K562 (cell line): ENCODE measurements at regions not wholly inside any gene's neighbourhood (a gene's known extent, or its start where the extent isn't known, plus 50 kb on each side); places are given as distances from the start of the nearest gene placed in this dataset.
A peak's percentile ranks its signal among the peaks of the same experiment; 100 is the strongest.

Source experiments
- ATAC-seq: fragments of 200-7000 bp; cut with Tn5 transposase; 3 replicates; pipeline ENCODE4 v1.9.1; 2020; ENCODE audit warnings: moderate library complexity
- BruUV-seq: library from RNA; stranded (reverse); fragments of 400-500 nt; replicated peaks from 2 replicates; lab custom pipeline; 2021; lab: Mats Ljungman, UMichigan
- CTCF ChIA-PET: fragments of 300-600 bp; formaldehyde crosslinking; extraction: SDS; loops from one replicate; lab custom pipeline; 2021; ENCODE audit warnings: low intra/inter-chr PET ratio; lab: Yijun Ruan, JAX
- POLR2A ChIA-PET: fragments of 300-600, 350-650 bp; sonication (Branson Sonifier 250); formaldehyde crosslinking; extraction: SDS; loops from one replicate; lab custom pipeline; 2021; ENCODE audit warnings: antibody characterized with exemption, inconsistent platforms; lab: Yijun Ruan, JAX
- DNase-seq, 4 experiments: peaks; one replicate each; pipeline versions ENCODE4 v3.0.0 to v3.0.0-alpha.2; 2011 to 2018; ENCODE audit warnings: low spot score in 3 of 4, mixed read lengths in 3 of 4; ENCODE audit errors: extremely low read depth in 1 of 4
- FAIRE-seq: peaks from 2 replicates; lab custom pipeline; 2011; peaks lifted over from hg19 to GRCh38; lab: Jason Lieb, UNC
- H2AFZ ChIP-seq: 2 replicates; pipeline ENCODE4 v1.6.0; 2011; ENCODE audit warnings: low read depth, low read length, control low read depth, inconsistent platforms
- H3K27ac ChIP-seq: fragments of 200-600 bp; 3 replicates; pipeline ENCODE4 v1.8.0; 2011; ENCODE audit warnings: low read depth, mild to moderate bottlenecking, control low read depth, inconsistent platforms, low read length, moderate library complexity, mixed read lengths; ENCODE audit errors: extremely low read depth
- H3K27me3 ChIP-seq, 2 experiments: fragments of 300-600 bp in 1 of 2; 2 replicates in 1 of 2; 3 replicates in 1 of 2; pipeline versions ENCODE4 v1.6.0 to v1.8.0; 2011; ENCODE audit warnings: inconsistent platforms in 2 of 2, low read length in 2 of 2, mild to moderate bottlenecking in 1 of 2, mixed read lengths in 1 of 2, moderate library complexity in 1 of 2; ENCODE audit not compliant: control insufficient read depth in 2 of 2, insufficient read depth in 2 of 2
- H3K36me3 ChIP-seq: fragments of 300-600 bp; 3 replicates; pipeline ENCODE4 v1.8.0; 2011; ENCODE audit warnings: mild to moderate bottlenecking, low read length, inconsistent platforms; ENCODE audit not compliant: control insufficient read depth, insufficient read depth
- H3K4me1 ChIP-seq, 2 experiments: fragments of 200-600 bp in 1 of 2; replicated peaks in 1 of 2; 2 replicates in 1 of 2; 3 replicates in 1 of 2; pipeline versions ENCODE4 v1.5.1 to v1.8.0; 2011; ENCODE audit warnings: inconsistent platforms in 2 of 2, low read length in 2 of 2, mild to moderate bottlenecking in 1 of 2, mixed read lengths in 1 of 2, moderate library complexity in 1 of 2; ENCODE audit not compliant: control insufficient read depth in 2 of 2, insufficient read depth in 2 of 2
- H3K4me2 ChIP-seq: 2 replicates; pipeline ENCODE4 v1.6.1; 2011; ENCODE audit warnings: low read length, control low read depth, inconsistent platforms, mixed read lengths; ENCODE audit not compliant: insufficient read depth
- H3K4me3 ChIP-seq: fragments of 200-600 bp; sonication (generic), shearing (Covaris generic); 2 replicates; pipeline ENCODE4 v1.5.1; 2016; ENCODE audit warnings: control low read depth, inconsistent platforms
- H3K79me2 ChIP-seq: fragments of 200-600 bp; 3 replicates; pipeline ENCODE4 v1.8.0; 2011; ENCODE audit warnings: low read length, inconsistent platforms; ENCODE audit not compliant: control insufficient read depth, insufficient read depth
- H3K9ac ChIP-seq, 2 experiments: 2 replicates each; pipeline versions ENCODE4 v1.6.0 to v1.6.1; 2011; ENCODE audit warnings: low read depth in 2 of 2, low read length in 2 of 2, control low read depth in 1 of 2, inconsistent platforms in 1 of 2, mild to moderate bottlenecking in 1 of 2, mixed read lengths in 1 of 2; ENCODE audit not compliant: insufficient read depth in 1 of 2
- H3K9me1 ChIP-seq: one replicate; pipeline ENCODE4 v1.6.0; 2011; ENCODE audit warnings: inconsistent platforms, mild to moderate bottlenecking, low read length, moderate library complexity; ENCODE audit not compliant: control insufficient read depth, insufficient read depth
- H3K9me3 ChIP-seq: replicated peaks from 2 replicates; pipeline ENCODE4 v1.5.1; 2011; ENCODE audit warnings: low read depth, low read length, inconsistent platforms; ENCODE audit not compliant: control insufficient read depth, insufficient read depth
- H4K20me1 ChIP-seq: replicated peaks from 2 replicates; pipeline ENCODE4 v1.6.1; 2011; ENCODE audit warnings: low read length, inconsistent platforms, mixed read lengths; ENCODE audit not compliant: control insufficient read depth, insufficient read depth
- HMG20B ChIP-seq: fragments of 250-450 bp; sonication (Bioruptor Pico); IDR thresholded peaks from 2 replicates; pipeline ENCODE4 v1.5.0; 2021; ENCODE audit warnings: mild to moderate bottlenecking
- KAT2B ChIP-seq: IDR thresholded peaks from one replicate; pipeline ENCODE4 v1.6.1; 2012; ENCODE audit warnings: low read depth, mild to moderate bottlenecking, control low read depth, inconsistent platforms, low read length, moderate library complexity
- ZNF41 ChIP-seq: fragments of 250-450 bp; sonication (Bioruptor Pico); conservative IDR thresholded peaks from 2 replicates; pipeline ENCODE4 v1.4.0; 2020; ENCODE audit warnings: mild to moderate bottlenecking
- ZNF764 ChIP-seq: fragments of 250-450 bp; sonication (Bioruptor Pico); IDR thresholded peaks from 2 replicates; pipeline ENCODE4 v1.4.0; 2020; ENCODE audit warnings: low read depth, mild to moderate bottlenecking, moderate library complexity
- WGBS: fragments of 100-300 bp; shearing (Covaris generic); methylation state at CpG from one replicate; pipeline ENCODE4 v1.1.6; 2016; ENCODE audit warnings: low coverage, mixed read lengths; ENCODE audit not compliant: insufficient coverage; ENCODE audit errors: missing lambda C conversion rate; 5-methylcytosine and 5-hydroxymethylcytosine counted together
- in situ Hi-C: fragments of 300-500 bp; cut with MboI; formaldehyde crosslinking; loops from 4 replicates; pipeline ENCODE4 v1.15.0; 2018; ENCODE audit warnings: inconsistent platforms, mixed read lengths
- intact Hi-C: fragments of 100-400 bp; cut with micrococcal nuclease; formaldehyde crosslinking; loops from 2 replicates; pipeline ENCODE4 v1.14.2; 2022
- TF ChIP-seq, protein P1 (sequence below), 3 experiments: IDR thresholded peaks in 2 of 3; conservative IDR thresholded peaks in 1 of 3; 2 replicates each; pipeline ENCODE4 v1.5.1; 2011 to 2012; ENCODE audit warnings: low read length in 3 of 3, mild to moderate bottlenecking in 3 of 3, control low read depth in 2 of 3, improper control_type of control experiment in 1 of 3, inconsistent platforms in 1 of 3, low read depth in 1 of 3, mixed read lengths in 1 of 3, moderate library complexity in 1 of 3; ENCODE audit not compliant: insufficient read depth in 2 of 3

DNA sequence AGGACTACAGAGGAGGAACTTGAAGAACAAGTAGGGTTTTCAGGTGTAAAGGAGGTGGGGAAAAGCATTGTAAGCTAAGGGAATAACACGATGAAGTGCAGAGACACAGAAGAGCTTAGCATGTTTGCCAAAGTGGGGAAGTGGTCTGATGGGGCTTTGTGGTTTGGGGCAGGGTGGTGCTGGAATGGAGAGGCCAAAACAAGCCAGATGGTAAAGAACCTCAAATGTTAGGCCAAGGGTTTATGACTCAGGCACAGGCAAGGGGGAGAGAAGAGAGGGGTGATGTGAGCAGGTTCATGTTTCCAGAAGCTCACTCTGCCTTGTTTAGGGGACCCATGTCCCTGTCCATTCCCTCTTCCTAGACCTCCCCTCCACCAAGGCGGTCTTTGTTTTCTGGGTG is 104.5 kb upstream of the YWHAQ start:
- no peaks in the 10 kb centered on the region for H3K9me1 ChIP-seq
- BruUV-seq, result no TSS peak
- no peaks in the 10 kb centered on the region for H3K9me3 ChIP-seq
- intact Hi-C loops (loop anchor here (5.0 kb wide), 1 partner anchor 163 kb away; no protein-coding TSS in a partner anchor), in situ Hi-C loops (no loop called here)
- ATAC-seq (no peak), DNase-seq (no peak), FAIRE-seq (no peak)
- H3K79me2 ChIP-seq, result no peaks in the 10 kb centered on the region
- no peak overlapping the region for H3K4me3 ChIP-seq
- no peaks in the 10 kb centered on the region for H4K20me1 ChIP-seq
- TF ChIP-seq ZNF764 (CRISPR knock-in tag), result no peak
- TF ChIP-seq HMG20B, result no peak
- no peak for TF ChIP-seq ZNF41 (CRISPR knock-in tag)
- POLR2A ChIA-PET, result interaction anchor here (0.6 kb wide), 1 partner anchor 216 kb away, joined by 3 read pairs; no protein-coding TSS in a partner anchor
- no peak overlapping the region for H3K9ac ChIP-seq
- no peak overlapping the region for H2AFZ ChIP-seq
- H3K4me2 ChIP-seq, result no peak overlapping the region
- H3K36me3 ChIP-seq, result no peaks in the 10 kb centered on the region
- CTCF ChIA-PET, result no interaction called here
- H3K27me3 ChIP-seq, result no peaks in the 10 kb centered on the region
- peaks cover 7 to 10% of the 10 kb centered on the region in 2 experiments; a peak in 4 of 5 replicates for H3K4me1 ChIP-seq
- WGBS, result 10% methylated on average over 2 of the region's 2 CpGs
- H3K27ac ChIP-seq, result no peak overlapping the region

DNA sequence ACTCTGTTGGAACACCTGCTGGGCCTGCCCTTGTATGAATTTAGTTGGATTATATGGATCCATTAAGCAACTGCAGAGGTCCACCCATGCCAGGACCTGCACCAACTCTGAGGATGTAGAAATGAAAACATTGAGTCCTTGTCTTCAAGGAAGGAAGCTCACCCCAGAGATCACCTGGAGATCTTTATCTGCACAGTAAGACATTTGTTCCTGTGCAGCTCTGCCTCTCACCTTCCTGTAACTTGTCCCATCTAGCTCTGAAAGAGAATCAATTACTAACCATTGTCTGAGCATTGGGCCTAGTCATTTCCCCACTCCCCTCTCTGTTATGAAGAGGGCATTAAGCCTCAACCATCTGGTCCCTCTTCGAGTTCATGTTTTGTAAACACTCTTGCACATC is 105.2 kb upstream of the YWHAQ start:
- intact Hi-C loops, result loop anchor here (5.0 kb wide), 1 partner anchor 164 kb away; no protein-coding TSS in a partner anchor
- Histone ChIP-seq H3K27me3 (no peaks in the 10 kb centered on the region; a peak in 1 of 5 replicates), H3K27ac (no peak overlapping the region), H3K36me3 (no peaks in the 10 kb centered on the region), H3K4me3 (no peak overlapping the region), H4K20me1 (no peaks in the 10 kb centered on the region), H3K4me1 (peaks cover 10% of the 10 kb centered on the region in 2 experiments; a peak in 4 of 5 replicates), H3K9me3 (no peaks in the 10 kb centered on the region), H3K4me2 (no peak overlapping the region), H3K9ac (no peak overlapping the region), H2AFZ (no peak overlapping the region), H3K79me2 (no peaks in the 10 kb centered on the region), H3K9me1 (no peaks in the 10 kb centered on the region)
- in situ Hi-C loops, result no loop called here
- POLR2A ChIA-PET, result no interaction called here
- CTCF ChIA-PET, result no interaction called here
- no peak for ATAC-seq
- TF ChIP-seq, protein P1, sequence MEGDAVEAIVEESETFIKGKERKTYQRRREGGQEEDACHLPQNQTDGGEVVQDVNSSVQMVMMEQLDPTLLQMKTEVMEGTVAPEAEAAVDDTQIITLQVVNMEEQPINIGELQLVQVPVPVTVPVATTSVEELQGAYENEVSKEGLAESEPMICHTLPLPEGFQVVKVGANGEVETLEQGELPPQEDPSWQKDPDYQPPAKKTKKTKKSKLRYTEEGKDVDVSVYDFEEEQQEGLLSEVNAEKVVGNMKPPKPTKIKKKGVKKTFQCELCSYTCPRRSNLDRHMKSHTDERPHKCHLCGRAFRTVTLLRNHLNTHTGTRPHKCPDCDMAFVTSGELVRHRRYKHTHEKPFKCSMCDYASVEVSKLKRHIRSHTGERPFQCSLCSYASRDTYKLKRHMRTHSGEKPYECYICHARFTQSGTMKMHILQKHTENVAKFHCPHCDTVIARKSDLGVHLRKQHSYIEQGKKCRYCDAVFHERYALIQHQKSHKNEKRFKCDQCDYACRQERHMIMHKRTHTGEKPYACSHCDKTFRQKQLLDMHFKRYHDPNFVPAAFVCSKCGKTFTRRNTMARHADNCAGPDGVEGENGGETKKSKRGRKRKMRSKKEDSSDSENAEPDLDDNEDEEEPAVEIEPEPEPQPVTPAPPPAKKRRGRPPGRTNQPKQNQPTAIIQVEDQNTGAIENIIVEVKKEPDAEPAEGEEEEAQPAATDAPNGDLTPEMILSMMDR (IDR thresholded peaks at IDR 0.05 in 2 of 3, conservative IDR thresholded peaks at IDR 0.05 in 1 of 3; ENCODE audit: insufficient read depth in 2 of 3, low read depth in 1 of 3, low read length in 3 of 3), result peak in 1 of 3 experiments; percentile 16; a peak in 1 of 6 replicates
- TF ChIP-seq KAT2B, result no peak
- no peak for FAIRE-seq
- BruUV-seq, result no TSS peak
- DNase-seq, result no peak
- 16% methylated on average over 1 of the region's 1 CpG for WGBS
